ENCODE measurements at regions not wholly inside any gene's neighbourhood (a gene's known extent, or its start where the extent isn't known, plus 50 kb on each side); places are given as distances from the start of the nearest gene placed in this dataset.

- TF ChIP-seq CTCF (IDR thresholded peaks at IDR 0.05) = no peak
These were observed 139.0 kb upstream of the LRIG3 start for GRCh38 chr12:59059088-59059935.

- no peak for TF ChIP-seq CTCF (IDR thresholded peaks at IDR 0.05)
These were observed 136.7 kb upstream of the LRIG3 start for GRCh38 chr12:59056966-59057365.

GRCh38 chr12:59055204-59055860 is 135.0 kb upstream of the LRIG3 start:
- TF ChIP-seq CTCF (IDR thresholded peaks at IDR 0.05) = no peak

- TF ChIP-seq CTCF (IDR thresholded peaks at IDR 0.05) = no peak
These were observed 126.6 kb upstream of the LRIG3 start for GRCh38 chr12:59046763-59047534.

- TF ChIP-seq CTCF (IDR thresholded peaks at IDR 0.05) = no peak
These were observed 124.5 kb upstream of the LRIG3 start for GRCh38 chr12:59044791-59045190.

GRCh38 chr12:59041241-59042121 is 121.2 kb upstream of the LRIG3 start:
- TF ChIP-seq CTCF (IDR thresholded peaks at IDR 0.05) = no peak

GRCh38 chr12:59040656-59041055 is 120.4 kb upstream of the LRIG3 start:
- no peak for TF ChIP-seq CTCF (IDR thresholded peaks at IDR 0.05)
